OCI-LY3 (cell line): ENCODE measurements at regions not wholly inside any gene's neighbourhood (a gene's known extent, or its start where the extent isn't known, plus 50 kb on each side); places are given as distances from the start of the nearest gene placed in this dataset.

Experiments used
- CTCF ChIP-seq: fragments of 200-600, 300-600 bp; sonication (generic); IDR thresholded peaks from 2 replicates; pipeline ENCODE4 v1.5.1; 2014; ENCODE audit warnings: antibody characterized with exemption, low read length, low read depth
- EZH2phosphoT487 ChIP-seq: fragments of 200-600 bp; shearing (Covaris generic); IDR thresholded peaks from 2 replicates; pipeline ENCODE4 v1.6.1; 2018; ENCODE audit warnings: antibody characterized with exemption, mixed run types, low read depth

DNA sequence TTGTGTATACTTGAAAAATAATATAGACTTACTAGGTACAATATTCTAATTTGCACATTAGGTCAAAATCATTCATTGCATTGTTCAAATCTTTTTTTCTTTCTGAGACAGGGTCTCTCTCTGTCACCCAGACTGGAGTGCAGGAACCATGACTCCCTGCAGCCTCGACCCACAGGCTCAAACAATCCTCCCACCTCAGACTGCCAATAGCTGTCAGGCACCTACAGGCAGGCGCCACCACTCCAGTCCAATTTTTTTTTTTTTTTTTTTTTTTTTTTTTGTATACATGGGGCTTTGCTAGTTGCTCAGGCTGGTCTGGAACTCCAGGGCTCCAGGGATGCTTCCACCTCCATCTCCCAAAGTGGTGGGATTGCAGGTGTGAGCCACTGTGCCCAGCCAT lies 656.9 kb downstream of the KCNT2 start:
- TF ChIP-seq CTCF, result no peak
- TF ChIP-seq EZH2phosphoT487, result no peak
